T-helper 1 cell (primary cell): ENCODE measurements at regions not wholly inside any gene's neighbourhood (a gene's known extent, or its start where the extent isn't known, plus 50 kb on each side); places are given as distances from the start of the nearest gene placed in this dataset.
"Not testable (repeated sequence)": the region's sequence is repeated elsewhere in the genome, so short reads cannot be mapped to it uniquely, and the experiment has no call there.

ENCODE experiments used
- DNase-seq, 5 donors: peaks; one replicate each; pipeline ENCODE4 v3.0.0-alpha.2; 2012 to 2020

DNA sequence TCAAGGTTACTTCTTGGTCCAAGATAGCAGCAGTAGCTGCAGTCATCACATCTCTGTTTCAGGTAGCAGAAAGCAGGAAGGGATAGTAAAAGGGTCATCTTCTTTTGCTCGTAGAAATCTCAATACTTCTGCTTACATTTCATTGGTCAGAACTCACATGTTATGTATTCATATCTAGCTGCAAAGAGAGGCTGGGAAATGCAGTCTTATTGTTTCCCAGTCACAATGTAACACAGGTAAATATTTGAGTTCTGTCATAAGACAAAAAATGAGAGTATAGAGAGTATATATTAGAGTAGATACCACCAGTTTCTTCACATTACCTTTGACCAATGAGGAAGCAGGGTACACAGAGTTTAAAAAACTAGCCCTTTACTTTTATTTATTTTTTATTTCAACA lies 132.4 kb upstream of the ITGA6 start:
- no peak for DNase-seq

DNA sequence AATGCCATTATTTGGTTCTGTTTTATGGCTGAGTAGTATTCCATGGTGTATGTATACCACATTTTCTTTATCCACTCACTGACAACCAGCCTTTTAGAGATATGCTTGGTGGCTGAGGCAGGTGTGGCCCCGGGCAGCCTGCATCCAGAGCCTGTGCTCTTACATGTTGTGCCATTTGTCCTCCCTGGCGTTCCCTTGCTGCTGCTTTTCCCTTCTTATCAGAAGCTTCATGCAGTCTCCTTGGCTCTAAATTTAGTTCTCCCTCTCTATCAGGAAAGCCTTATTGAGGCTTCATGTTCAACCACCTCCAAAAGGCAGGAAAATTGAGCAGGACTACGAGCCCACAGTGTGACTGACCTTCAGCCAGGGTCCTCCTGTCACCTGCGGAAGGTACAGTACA lies 131.7 kb upstream of the ITGA6 start:
- no peak for DNase-seq

DNA sequence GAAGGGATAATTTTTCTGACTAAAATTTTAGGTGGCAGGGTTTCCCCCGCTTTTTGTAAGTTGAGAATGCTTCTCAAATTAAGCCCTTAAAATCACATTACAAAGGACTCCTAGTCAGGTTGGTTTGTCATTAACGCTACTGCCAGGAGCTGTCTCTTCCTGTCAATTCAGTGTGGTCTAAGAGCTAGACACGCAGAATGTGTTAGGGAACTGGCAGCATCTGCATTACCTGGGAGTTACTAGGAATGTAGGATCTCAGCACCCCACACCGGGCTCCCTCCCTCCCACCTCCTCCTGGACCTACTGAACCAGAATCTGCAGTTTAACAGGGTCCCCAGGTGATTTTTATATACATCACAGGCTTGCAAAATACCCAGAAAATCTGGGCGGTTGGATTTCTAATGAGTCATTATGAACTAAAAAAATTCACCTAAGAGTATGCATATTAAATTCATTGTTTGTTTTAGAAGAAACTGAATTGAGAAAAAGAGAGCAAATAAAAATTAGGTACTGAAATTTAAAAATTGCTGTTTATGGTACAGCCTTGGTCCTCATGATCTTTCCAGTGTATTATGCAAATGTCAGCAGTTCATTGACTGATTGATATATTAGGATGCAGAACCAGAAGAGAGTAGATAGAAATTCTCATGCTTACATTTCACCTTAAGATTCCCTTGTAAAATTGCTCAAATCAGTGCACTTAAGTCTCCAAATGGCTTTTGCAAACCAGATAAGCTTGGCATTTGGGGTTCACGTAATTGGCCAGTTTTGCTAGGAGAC lies 130.9 kb upstream of the ITGA6 start:
- no peak for DNase-seq

DNA sequence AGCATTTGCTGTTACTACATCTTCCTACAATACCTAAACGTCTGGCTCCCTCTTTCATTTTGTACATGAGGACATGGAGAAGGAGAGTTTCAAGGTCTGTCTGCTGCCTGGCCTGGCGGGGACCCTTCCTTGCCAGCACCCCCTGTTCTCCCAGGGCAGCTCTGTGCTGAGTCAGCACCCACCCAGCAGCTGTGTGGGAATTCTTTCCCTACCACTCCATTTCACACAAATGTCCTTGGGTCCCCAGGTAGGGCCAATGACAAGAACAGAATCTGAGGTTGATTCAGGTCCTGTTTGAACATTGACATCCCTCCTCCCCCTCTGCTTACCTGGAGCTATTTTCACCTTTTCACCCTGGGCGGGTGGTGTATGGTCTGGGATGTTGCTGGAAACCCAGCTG lies 129.9 kb upstream of the ITGA6 start:
- DNase-seq = no peak

- DNase-seq = no peak
Measured at GRCh38 chr2:172297950-172298349, 129.4 kb upstream of the ITGA6 start.

- DNase-seq = no peak
Measured at GRCh38 chr2:172299741-172300140, 127.6 kb upstream of the ITGA6 start.

DNA sequence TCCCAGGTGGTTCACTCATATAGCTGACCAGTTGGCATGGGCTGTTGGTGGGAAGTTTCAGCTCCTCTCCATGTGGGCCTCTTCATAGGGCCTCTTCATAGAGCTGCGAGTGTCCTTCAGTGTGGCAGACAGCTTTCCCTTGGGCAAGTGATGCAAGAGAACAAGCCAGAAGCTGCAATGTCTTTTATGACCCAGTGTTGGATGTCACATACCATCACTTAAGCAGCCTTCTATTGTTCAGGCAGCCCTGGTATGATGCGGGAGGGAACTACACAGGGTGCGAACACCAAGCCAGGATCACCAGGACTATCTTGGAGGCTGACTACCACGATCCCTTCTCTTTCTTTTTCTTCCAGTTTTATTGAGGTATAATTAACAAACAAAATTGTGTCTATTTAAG lies 126.5 kb upstream of the ITGA6 start:
- no peak for DNase-seq

DNA sequence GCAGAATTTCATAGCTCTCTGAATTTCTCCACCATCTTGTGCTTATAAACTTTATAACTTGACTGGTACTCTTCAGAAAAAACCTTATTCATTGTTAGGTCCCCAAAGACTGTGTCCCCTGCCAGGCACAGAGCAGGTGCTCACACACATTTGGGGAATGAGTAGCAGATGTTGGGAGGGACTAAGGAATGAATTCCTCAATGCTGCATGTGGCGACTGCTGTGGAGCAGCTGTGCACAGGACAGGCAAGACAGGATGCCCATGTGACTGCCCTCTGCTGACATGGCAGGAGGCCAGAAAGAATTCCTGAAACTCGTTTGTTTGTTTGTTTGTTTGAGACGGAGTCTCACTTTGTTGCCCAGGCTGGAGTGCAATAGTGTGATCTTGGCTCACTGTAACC lies 122.3 kb upstream of the ITGA6 start:
- no peak for DNase-seq

GRCh38 chr2:172307800-172308199 lies 119.6 kb upstream of the ITGA6 start:
- no peak for DNase-seq

DNA sequence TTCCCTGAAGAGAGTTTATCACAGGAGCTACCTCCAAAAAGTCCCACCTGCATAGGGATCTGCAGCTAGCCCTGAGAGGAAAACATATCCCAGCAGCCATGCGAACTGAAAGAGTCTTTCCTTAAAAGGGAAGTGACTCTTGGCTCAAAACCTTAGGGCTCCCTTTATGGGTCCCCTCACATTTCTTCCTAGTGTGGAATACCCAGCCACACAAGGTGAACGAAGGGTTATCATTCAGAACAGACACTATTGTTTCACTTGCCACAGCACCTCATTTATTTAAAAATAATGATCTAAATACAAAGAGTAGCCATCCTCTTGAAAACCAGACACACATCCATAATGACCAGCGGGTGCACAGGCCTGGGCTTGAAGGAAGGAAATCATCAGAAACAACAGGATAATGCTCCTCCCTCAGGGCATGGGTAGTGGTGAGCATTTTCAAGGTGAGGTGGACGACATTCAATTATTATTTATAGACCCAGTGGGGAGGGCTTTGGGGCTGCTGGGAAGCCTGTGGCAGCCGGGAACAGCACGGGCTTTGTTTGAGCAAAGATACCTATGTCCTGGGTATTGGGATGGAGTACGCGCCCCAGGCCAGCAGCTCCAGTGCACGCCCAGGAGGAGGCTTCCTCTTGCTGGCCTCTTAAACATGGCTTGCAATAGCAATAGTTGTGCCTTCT lies 119.0 kb upstream of the ITGA6 start:
- no peak for DNase-seq

DNA sequence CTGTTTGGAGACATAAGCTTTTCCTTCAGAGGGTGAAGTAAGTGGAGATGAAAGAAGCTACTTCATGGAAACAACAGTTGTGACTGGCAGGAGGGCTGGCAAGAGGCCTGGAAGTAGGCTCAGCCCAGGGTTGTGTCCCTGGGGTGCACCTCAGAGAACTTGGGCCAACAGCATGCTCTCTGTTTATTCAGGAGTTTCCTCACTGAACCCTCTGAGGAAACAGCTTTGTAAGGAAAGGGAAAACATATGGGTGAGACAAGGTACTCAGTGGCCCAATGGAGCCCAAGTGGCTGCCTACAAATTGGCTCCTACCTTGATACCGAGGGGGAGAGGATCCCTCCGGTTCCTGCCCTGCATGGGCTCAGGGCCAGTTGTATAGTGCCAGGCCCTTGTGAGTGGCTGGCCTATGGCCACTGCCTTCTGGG lies 115.5 kb upstream of the ITGA6 start:
- DNase-seq = no peak

DNA sequence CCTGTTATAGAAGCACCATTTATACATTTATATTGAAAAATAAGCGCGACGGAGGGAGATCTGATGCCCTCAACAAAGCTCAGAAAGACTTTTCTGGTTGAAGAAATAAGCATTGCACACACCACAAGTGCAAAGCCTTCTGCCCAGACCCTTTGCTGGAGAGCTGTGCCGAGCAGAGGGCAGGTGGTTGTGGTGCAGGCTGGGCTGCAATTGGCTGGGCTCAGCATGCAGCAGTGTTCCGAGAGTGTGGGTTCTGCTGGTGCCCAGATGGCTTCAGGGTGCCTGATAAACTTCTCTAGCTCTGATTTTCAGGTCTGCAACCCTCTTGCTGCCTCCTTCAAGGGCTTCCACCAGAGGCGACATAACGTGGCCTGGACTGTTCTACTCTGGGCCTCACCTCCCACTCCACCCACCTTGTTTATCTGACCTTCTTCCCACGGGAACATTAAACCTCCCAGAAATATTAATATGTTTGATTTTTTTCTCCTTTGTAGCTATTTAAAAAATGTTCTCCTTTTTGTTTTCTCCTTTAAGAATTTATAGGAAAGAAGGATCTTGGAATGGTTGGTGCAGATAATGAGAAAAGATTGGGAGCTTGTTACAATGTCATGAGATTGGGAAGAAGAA lies 113.6 kb upstream of the ITGA6 start:
- DNase-seq = no peak

- not testable (repeated sequence) for DNase-seq
Measured at GRCh38 chr2:172315070-172315469, 112.3 kb upstream of the ITGA6 start.

GRCh38 chr2:172322049-172322448 lies 105.3 kb upstream of the ITGA6 start:
- DNase-seq = no peak

DNA sequence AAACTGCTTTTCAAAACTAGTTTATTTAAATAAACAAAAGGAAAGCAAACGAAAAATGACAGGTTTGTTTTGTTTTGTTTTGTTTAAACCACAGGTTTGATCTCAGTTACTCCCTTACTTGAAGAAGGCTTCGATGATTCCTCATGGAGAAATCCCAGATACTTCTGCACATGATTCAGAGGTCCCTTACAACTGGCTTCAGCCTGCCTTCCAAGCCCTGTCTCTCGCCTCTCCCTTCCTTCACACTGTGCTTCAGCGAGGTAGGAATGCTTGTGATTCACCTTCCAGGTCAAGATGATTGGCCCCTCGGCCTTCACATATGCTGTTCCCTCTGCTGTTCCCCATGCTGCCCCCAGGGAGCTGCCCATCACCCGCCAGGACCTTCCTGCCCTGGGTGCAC lies 104.1 kb upstream of the ITGA6 start:
- no peak for DNase-seq

DNA sequence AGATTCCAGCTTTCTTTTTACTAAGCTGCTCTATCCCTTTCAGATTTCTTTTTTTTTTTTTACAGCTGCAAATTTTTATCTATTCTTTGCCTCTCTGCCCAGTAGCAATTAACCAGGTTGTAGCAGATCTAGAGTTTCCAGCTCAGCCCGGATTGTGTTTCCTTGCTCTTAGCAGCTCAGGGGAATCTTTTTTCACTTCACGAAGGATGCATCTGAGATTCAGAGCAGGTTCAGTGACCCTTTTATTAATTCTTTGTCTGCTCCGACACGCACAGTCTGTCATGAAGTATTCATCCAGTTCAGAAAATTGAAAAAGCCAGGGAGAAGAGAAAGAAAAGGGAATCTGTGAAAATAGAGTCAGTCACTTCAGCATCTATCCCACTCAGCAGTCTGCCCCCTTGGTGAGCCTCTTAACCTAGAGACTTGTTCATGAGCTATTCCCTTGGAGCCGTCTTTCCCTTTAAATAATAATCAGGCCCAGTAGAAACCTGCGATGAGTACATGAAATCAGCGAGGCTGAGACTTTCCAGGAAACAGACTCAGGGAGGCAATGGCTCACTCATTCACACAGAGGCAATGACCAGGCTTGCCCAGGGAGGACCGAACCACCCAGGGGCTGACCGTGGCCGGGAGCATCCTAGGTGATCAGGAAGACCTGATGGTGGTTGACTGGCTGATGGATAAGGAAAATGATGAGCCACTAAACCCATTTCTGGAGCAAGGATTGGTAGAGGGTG lies 103.4 kb upstream of the ITGA6 start:
- DNase-seq = no peak

GRCh38 chr2:172326211-172326509 lies 101.2 kb upstream of the ITGA6 start:
- DNase-seq = no peak

DNA sequence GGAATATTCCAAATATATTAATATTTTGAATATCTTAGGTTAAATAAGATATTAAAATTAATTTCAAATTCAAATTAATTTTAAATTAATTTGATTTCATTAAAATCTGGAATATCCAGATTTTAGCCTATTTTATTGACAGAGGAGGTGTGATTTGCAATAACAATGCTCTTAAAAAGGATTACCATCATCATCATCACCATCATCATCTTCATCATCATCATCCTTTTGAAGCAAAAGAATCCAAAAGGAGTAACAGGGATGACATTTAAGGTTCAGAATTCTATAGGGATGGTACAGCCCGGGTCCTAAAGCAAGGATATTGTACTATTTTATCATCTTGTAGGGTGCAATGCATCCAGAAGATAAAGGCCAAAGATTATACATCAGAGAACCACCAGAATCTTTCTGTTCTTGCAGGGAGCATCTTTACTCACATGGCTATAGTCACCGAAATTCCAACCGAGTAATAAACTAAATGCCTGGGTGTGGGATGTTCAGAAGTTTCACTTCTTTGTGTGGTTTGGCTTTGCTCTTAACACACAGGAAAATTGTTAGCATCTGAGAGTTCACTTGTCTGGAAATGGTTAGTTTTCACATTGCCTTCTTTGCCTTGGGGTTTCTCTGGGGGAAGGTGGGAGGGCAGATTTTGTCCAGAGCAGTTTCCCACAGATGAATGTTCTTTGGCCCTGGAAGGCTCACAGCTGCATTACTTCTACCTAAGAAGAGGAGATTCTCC lies 99.1 kb upstream of the ITGA6 start:
- no peak for DNase-seq

GRCh38 chr2:172329416-172329773 lies 98.0 kb upstream of the ITGA6 start:
- no peak for DNase-seq

- DNase-seq = no peak
Measured at GRCh38 chr2:172329774-172330671, 97.4 kb upstream of the ITGA6 start.

- DNase-seq = no peak
Measured at GRCh38 chr2:172332507-172332906, 94.9 kb upstream of the ITGA6 start.
